HEK293T (cell line): ENCODE measurements at regions not wholly inside any gene's neighbourhood (a gene's known extent, or its start where the extent isn't known, plus 50 kb on each side); places are given as distances from the start of the nearest gene placed in this dataset.

Experiments
- FOXK2 ChIP-seq: fragments of 450-650 bp; IDR thresholded peaks from 2 replicates; pipeline ENCODE4 v1.6.1; 2016; ENCODE audit warnings: mild to moderate bottlenecking
- PKNOX1 ChIP-seq: fragments of 450-650 bp; IDR thresholded peaks from 2 replicates; pipeline ENCODE4 v1.6.1; 2016

- no peak for TF ChIP-seq PKNOX1
- TF ChIP-seq FOXK2, result no peak
Observed at GRCh38 chr5:93107141-93107540, 473.9 kb downstream of the NR2F1-AS1 start.
